ENCODE measurements at regions not wholly inside any gene's neighbourhood (a gene's known extent, or its start where the extent isn't known, plus 50 kb on each side); places are given as distances from the start of the nearest gene placed in this dataset.

GRCh38 chr6:81353262-81353661 lies 399.2 kb downstream of the TENT5A start:
- no peak for TF ChIP-seq MAX (IDR thresholded peaks at IDR 0.05; ENCODE audit: low read depth, low read length)
- TF ChIP-seq MYC (IDR thresholded peaks at IDR 0.05; ENCODE audit: low read depth, low read length) = no peak
- no peak for TF ChIP-seq POLR2A (IDR thresholded peaks at IDR 0.05; ENCODE audit: extremely low read depth, insufficient read length)
- TF ChIP-seq CTCF (IDR thresholded peaks at IDR 0.05; ENCODE audit: low read depth, low read length) = no peak

Measured in NB4 (cell line).